ENCODE measurements at regions not wholly inside any gene's neighbourhood (a gene's known extent, or its start where the extent isn't known, plus 50 kb on each side); places are given as distances from the start of the nearest gene placed in this dataset.

- ATAC-seq (ENCODE audit: low read depth) (no peak), DNase-seq (no peak)
- intact Hi-C loops (cut with micrococcal nuclease) (no loop called here), in situ Hi-C loops (cut with MboI; ENCODE audit: low sequenced_read_pairs) (no loop called here), dilution Hi-C loops (cut with HindIII; ENCODE audit: low sequenced_read_pairs, unreplicated experiment) (no loop called here)
- Histone ChIP-seq H3K9me3 (ENCODE audit: control insufficient read depth, insufficient read depth, low read length) (no peaks in the 10 kb centered on the region), H3K4me2 (ENCODE audit: low read depth, low read length) (no peak overlapping the region), H2AK9ac (replicated peaks; ENCODE audit: low read depth, low read length, poor library complexity) (no peak overlapping the region), H2BK120ac (ENCODE audit: low read depth, low read length) (no peak overlapping the region), H4K8ac (ENCODE audit: low read depth in 2 of 2, low read length in 2 of 2) (no peak overlapping the region), H2BK5ac (ENCODE audit: low read depth, low read length, poor library complexity, severe bottlenecking) (no peak overlapping the region), H3K9me1 (ENCODE audit: insufficient read depth, low read length) (no peaks in the 10 kb centered on the region), H3K79me1 (ENCODE audit: low read depth in 1 of 2, low read length in 2 of 2) (no peaks in the 10 kb centered on the region), H3K9ac (ENCODE audit: low read depth, low read length) (no peak overlapping the region), H2AFZ (replicated peaks; ENCODE audit: low read length, poor library complexity) (no peak overlapping the region), H4K20me1 (ENCODE audit: insufficient read depth, low read length) (no peaks in the 10 kb centered on the region), H2BK15ac (ENCODE audit: low read depth, low read length) (no peak overlapping the region), H4K91ac (ENCODE audit: insufficient read depth, low read depth, low read length) (no peak overlapping the region), H3K18ac (ENCODE audit: low read depth, low read length) (no peak overlapping the region), H3K27ac (ENCODE audit: insufficient read depth, low read length) (no peak overlapping the region), H2AK5ac (ENCODE audit: low read depth, low read length) (no peak overlapping the region), H3K27me3 (ENCODE audit: control insufficient read depth, insufficient read depth, low read length) (peaks cover 13% of the 10 kb centered on the region), H4K5ac (ENCODE audit: low read depth, low read length) (no peak overlapping the region), H3K36me3 (ENCODE audit: control insufficient read depth, insufficient read depth, low read length) (no peaks in the 10 kb centered on the region), H3K14ac (replicated peaks; ENCODE audit: low read depth, low read length) (no peak overlapping the region), H2BK20ac (ENCODE audit: low read depth, low read length) (no peak overlapping the region), H3K56ac (ENCODE audit: extremely low read depth, insufficient read depth, low read length) (no peak overlapping the region), H3K4me1 (ENCODE audit: control insufficient read depth, insufficient read depth, low read length) (no peaks in the 10 kb centered on the region), H3K23ac (ENCODE audit: low read depth, low read length) (no peak overlapping the region), H3K4me3 (ENCODE audit: insufficient read depth, low read depth, low read length) (no peak overlapping the region), H3K4ac (ENCODE audit: low read depth, low read length) (no peak overlapping the region)
- ChIA-PET POLR2A (ENCODE audit: unreplicated experiment) (no interaction called here), CTCF (no interaction called here)
- no TSS peak for BruUV-seq (replicated peaks)
- no CpG with 5 or more reads among the region's 6 CpGs for WGBS, 2 experiments (ENCODE audit: extremely low coverage in 2 of 2, insufficient read length in 1 of 2)
- TF ChIP-seq BHLHE40 (IDR thresholded peaks at IDR 0.05; ENCODE audit: low read depth, low read length), result no peak
These were observed 297.7 kb downstream of the ATPSCKMT start for GRCh38 chr5:9951865-9952516.

Data from IMR-90 (cell line).